Smooth muscle cell (in vitro differentiated cells): ENCODE measurements at regions not wholly inside any gene's neighbourhood (a gene's known extent, or its start where the extent isn't known, plus 50 kb on each side); places are given as distances from the start of the nearest gene placed in this dataset.

Experiments used
- DNase-seq: peaks from one replicate; lab custom pipeline; 2025; ENCODE audit not compliant: unreplicated experiment; lab: John Stamatoyannopoulos, UW
- H2AFZ ChIP-seq: fragments of 200-600 bp; sonication (generic); 2 replicates; pipeline ENCODE4 v1.6.0; 2016; ENCODE audit warnings: antibody characterized with exemption, low read depth, mild to moderate bottlenecking
- H3F3A ChIP-seq: fragments of 200-600 bp; sonication (generic); 2 replicates; pipeline ENCODE4 v1.6.0; 2017; ENCODE audit warnings: antibody characterized with exemption, low read depth
- H3K27ac ChIP-seq: fragments of 200-600 bp; sonication (generic); 2 replicates; pipeline ENCODE4 v1.5.1; 2016; ENCODE audit warnings: low read depth, mild to moderate bottlenecking
- H3K27me3 ChIP-seq: fragments of 200-600 bp; sonication (generic); 2 replicates; pipeline ENCODE4 v1.6.1; 2016; ENCODE audit warnings: low read depth, mild to moderate bottlenecking
- H3K36me3 ChIP-seq: fragments of 200-600 bp; sonication (generic); 2 replicates; pipeline ENCODE4 v1.5.1; 2016; ENCODE audit warnings: low read depth
- H3K4me1 ChIP-seq: fragments of 200-600 bp; sonication (generic); 2 replicates; pipeline ENCODE4 v1.5.1; 2016; ENCODE audit warnings: low read depth
- H3K4me2 ChIP-seq: fragments of 200-600 bp; sonication (generic); 2 replicates; pipeline ENCODE4 v1.6.0; 2016; ENCODE audit warnings: mild to moderate bottlenecking
- H3K4me3 ChIP-seq: fragments of 200-600 bp; sonication (generic); 2 replicates; pipeline ENCODE4 v1.5.1; 2016; ENCODE audit warnings: mild to moderate bottlenecking
- H3K79me2 ChIP-seq: fragments of 200-600 bp; sonication (generic); 2 replicates; pipeline ENCODE4 v1.6.0; 2016; ENCODE audit warnings: low read depth, mild to moderate bottlenecking
- H3K9ac ChIP-seq: fragments of 200-600 bp; sonication (generic); 2 replicates; pipeline ENCODE4 v1.6.0; 2016; ENCODE audit warnings: low read depth
- H3K9me3 ChIP-seq: fragments of 200-600 bp; sonication (generic); replicated peaks from 2 replicates; pipeline ENCODE4 v1.5.1; 2016; ENCODE audit warnings: low read depth
- H4K20me1 ChIP-seq: fragments of 200-600 bp; sonication (generic); 2 replicates; pipeline ENCODE4 v1.6.0; 2016; ENCODE audit warnings: low read depth
- CTCF ChIP-seq: fragments of 200-600 bp; sonication (generic); IDR thresholded peaks from 2 replicates; pipeline ENCODE4 v1.5.1; 2017; ENCODE audit warnings: borderline replicate concordance, mild to moderate bottlenecking, antibody characterized with exemption; ENCODE audit not compliant: insufficient read depth, poor library complexity, severe bottlenecking
- WGBS: methylation state at CpG from one replicate; pipeline ENCODE4 v1.1.7; 2016; ENCODE audit warnings: low lambda C conversion rate; 5-methylcytosine and 5-hydroxymethylcytosine counted together

- no peak overlapping the region for H3K4me2 ChIP-seq
- no peak overlapping the region for H3K9ac ChIP-seq
- no peaks in the 10 kb centered on the region for H3K79me2 ChIP-seq
- H3K27ac ChIP-seq, result no peak overlapping the region
- TF ChIP-seq CTCF, result no peak
- no peak overlapping the region for H2AFZ ChIP-seq
- H3K9me3 ChIP-seq, result no peaks in the 10 kb centered on the region
- H3K4me1 ChIP-seq, result no peaks in the 10 kb centered on the region
- no peak for DNase-seq
- H3K27me3 ChIP-seq, result no peaks in the 10 kb centered on the region
- no peaks in the 10 kb centered on the region for H3K36me3 ChIP-seq
- H3F3A ChIP-seq, result peaks cover 6% of the 10 kb centered on the region
- no peak overlapping the region for H3K4me3 ChIP-seq
- H4K20me1 ChIP-seq, result no peaks in the 10 kb centered on the region
- WGBS, result 88% methylated on average over 2 of the region's 2 CpGs
These were observed 164.0 kb downstream of the RGS9 start for GRCh38 chr17:65301184-65301583.

- Histone ChIP-seq H3K79me2 (no peaks in the 10 kb centered on the region), H3K4me2 (peak overlapping the region; percentile 7), H4K20me1 (no peaks in the 10 kb centered on the region), H3K27ac (peak overlapping the region; percentile 39), H3K27me3 (no peaks in the 10 kb centered on the region), H3K36me3 (no peaks in the 10 kb centered on the region), H2AFZ (no peak overlapping the region), H3K9me3 (no peaks in the 10 kb centered on the region), H3K9ac (no peak overlapping the region), H3K4me3 (no peak overlapping the region), H3F3A (peaks cover 10% of the 10 kb centered on the region), H3K4me1 (no peaks in the 10 kb centered on the region)
- WGBS, result 22% methylated on average over 5 of the region's 5 CpGs
- DNase-seq, result no peak
- TF ChIP-seq CTCF, result no peak
These were observed 160.7 kb downstream of the RGS9 start for GRCh38 chr17:65297916-65298315.

GRCh38 chr17:65297384-65297783 lies 160.2 kb downstream of the RGS9 start:
- H3F3A ChIP-seq, result peaks cover 10% of the 10 kb centered on the region
- no peak overlapping the region for H3K9ac ChIP-seq
- no peak for TF ChIP-seq CTCF
- no peaks in the 10 kb centered on the region for H3K4me1 ChIP-seq
- DNase-seq, result no peak
- H2AFZ ChIP-seq, result no peak overlapping the region
- H3K4me2 ChIP-seq, result peak overlapping the region; percentile 7
- no peaks in the 10 kb centered on the region for H3K36me3 ChIP-seq
- WGBS, result 30% methylated on average over 2 of the region's 2 CpGs
- H3K9me3 ChIP-seq, result no peaks in the 10 kb centered on the region
- H3K27me3 ChIP-seq, result no peaks in the 10 kb centered on the region
- no peak overlapping the region for H3K4me3 ChIP-seq
- H3K27ac ChIP-seq, result peak overlapping the region; percentile 39
- H4K20me1 ChIP-seq, result no peaks in the 10 kb centered on the region
- no peaks in the 10 kb centered on the region for H3K79me2 ChIP-seq

GRCh38 chr17:65294181-65294719 lies 157.1 kb downstream of the RGS9 start:
- Histone ChIP-seq H3K9ac (no peak overlapping the region), H4K20me1 (no peaks in the 10 kb centered on the region), H3K4me2 (peak overlapping the region; percentile 48), H3K79me2 (no peaks in the 10 kb centered on the region), H3K4me3 (no peak overlapping the region), H3K27me3 (no peaks in the 10 kb centered on the region), H3K27ac (no peak overlapping the region), H3K4me1 (no peaks in the 10 kb centered on the region), H3K9me3 (no peaks in the 10 kb centered on the region), H2AFZ (no peak overlapping the region), H3F3A (peaks cover 10% of the 10 kb centered on the region), H3K36me3 (no peaks in the 10 kb centered on the region)
- no peak for DNase-seq
- TF ChIP-seq CTCF, result peak; percentile 79
- 23% methylated on average over 10 of the region's 10 CpGs for WGBS
